Stimulated activated CD8-positive, alpha-beta memory T cell treated with anti-CD3 and anti-CD28 coated beads, Interleukin-12 subunit alpha, Interleukin-12 subunit beta, amount 100 ng/mL, for 1 hour (primary cell): ENCODE measurements at regions not wholly inside any gene's neighbourhood (a gene's known extent, or its start where the extent isn't known, plus 50 kb on each side); places are given as distances from the start of the nearest gene placed in this dataset.

ENCODE experiments used
- DNase-seq: peaks from one replicate; pipeline ENCODE4 v3.0.0-alpha.2; 2020; ENCODE audit warnings: low read depth

DNA sequence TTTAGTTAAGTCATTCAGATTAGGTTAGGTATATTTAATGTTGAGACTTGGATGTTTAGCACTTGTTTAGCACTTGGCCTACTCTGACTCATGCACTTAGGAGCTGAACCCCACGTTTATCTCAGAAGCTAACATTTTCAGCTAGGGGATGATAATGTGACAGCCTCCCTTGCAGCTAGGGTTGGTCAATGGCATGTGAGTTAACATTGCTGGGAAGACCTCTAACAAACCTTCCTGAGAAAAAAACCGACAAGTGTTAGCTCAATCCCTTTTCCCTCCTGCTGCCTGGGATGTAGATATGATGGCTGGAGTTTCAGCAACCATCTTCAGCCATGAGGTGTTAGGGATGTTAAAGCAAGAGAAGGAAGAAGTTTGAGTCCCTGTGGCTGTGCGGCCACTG is 185.0 kb upstream of the FOXF1 start:
- DNase-seq = no peak

- DNase-seq = no peak
Measured at GRCh38 chr16:86325895-86326294, 184.4 kb upstream of the FOXF1 start.

- no peak for DNase-seq
Measured at GRCh38 chr16:86327321-86327720, 183.0 kb upstream of the FOXF1 start.

DNA sequence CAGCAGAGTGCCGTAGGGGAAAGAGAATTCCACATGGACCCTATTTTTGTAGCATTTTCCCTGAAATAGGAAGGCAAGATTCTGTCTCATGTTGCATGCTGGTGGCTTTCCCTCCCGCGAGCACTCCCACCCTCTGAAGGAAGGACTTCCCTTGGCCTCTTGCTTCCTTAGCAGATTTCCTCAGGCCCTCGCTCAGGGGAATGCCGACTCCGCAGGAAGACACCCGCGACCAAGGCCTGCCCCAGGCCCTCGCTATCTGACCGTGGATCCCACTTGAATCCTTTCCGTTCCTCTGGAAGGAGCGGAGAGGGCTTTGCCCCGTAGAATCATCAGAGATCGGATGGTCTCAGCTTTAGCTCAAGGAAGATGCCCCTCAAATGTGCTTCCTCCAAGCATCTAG is 179.4 kb upstream of the FOXF1 start:
- no peak for DNase-seq

DNA sequence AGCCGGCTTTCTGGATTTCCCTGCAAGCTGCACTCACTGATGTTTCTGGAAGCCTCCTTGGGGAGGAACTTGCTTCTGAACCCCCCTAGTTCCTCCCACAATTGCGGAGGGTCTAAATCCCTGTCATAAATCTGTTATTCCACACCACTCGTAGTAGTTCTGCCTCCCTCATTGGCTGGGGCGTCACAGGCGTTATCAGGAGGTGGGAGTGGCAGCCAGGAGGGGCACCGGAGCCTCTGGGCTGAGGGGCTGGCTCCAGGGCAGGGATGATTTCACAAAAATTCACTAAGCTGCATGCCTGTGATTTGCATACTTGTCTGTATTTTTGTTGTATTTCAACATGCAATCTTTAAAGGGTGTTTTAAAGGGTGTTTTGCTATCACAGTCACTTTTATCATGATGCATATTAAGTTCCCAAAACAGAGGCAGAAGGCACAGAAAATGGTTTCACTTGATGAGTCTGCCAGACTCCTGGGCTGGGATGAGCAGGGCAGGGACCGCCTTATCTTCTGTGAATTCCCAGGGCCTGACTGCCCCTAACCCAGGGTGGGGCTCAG is 176.2 kb upstream of the FOXF1 start:
- DNase-seq = no peak

GRCh38 chr16:86335266-86336172 is 174.8 kb upstream of the FOXF1 start:
- no peak for DNase-seq

- DNase-seq = no peak
Measured at GRCh38 chr16:86337138-86337537, 173.2 kb upstream of the FOXF1 start.

- DNase-seq = no peak
Measured at GRCh38 chr16:86337581-86338402, 172.5 kb upstream of the FOXF1 start.

DNA sequence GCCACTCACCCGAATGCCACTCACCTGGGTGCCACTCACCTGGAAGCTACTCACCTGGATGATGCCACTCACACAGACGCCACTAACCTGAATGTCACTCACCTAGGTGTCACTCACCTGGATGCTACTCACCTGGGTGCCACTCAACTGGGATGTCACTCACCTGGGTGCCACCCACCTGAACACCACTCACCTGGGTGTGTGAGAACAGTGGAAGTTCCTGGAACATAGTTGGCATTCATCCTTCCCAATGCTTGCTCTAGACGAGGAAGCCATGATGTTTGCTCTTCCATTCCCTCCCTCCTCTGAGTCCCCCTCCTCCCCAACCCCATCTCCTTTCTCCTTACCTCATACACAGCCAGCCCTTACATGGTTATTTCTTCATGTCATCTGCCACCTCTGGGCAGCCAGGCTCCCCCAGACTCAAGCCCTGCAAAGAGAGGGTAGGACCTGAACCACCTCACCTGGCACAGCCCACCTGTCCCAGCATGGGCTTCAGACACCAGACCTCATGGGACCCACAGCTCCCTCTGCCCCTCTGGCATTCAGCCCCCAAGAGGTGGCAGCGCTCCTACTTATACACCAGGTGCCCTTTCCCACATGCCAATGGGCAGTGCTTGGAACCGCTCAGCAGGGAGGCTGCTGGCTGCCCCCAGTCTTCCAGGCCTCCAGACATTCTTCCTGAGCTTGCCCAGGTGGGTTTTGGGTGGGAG is 171.8 kb upstream of the FOXF1 start:
- no peak for DNase-seq

- no peak for DNase-seq
Measured at GRCh38 chr16:86342161-86342834, 168.0 kb upstream of the FOXF1 start.

GRCh38 chr16:86343027-86343795 is 167.1 kb upstream of the FOXF1 start:
- no peak for DNase-seq

- no peak for DNase-seq
Measured at GRCh38 chr16:86343796-86344585, 166.3 kb upstream of the FOXF1 start.

DNA sequence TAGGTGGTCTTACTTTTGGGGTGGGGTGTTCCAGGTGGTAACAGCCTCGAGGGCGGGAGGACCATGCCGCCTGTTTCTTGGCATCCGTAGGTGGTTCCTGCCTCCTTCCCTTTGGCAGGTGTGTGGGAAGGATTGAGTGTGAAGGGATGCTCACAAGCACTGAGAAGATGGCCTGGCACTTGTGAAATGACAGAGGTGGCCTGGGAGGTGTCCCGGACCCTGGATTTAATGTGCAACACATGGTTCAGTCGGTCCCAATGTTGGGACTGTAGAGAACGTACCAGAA is 165.8 kb upstream of the FOXF1 start:
- DNase-seq = no peak

GRCh38 chr16:86344881-86345280 is 165.4 kb upstream of the FOXF1 start:
- DNase-seq = no peak

GRCh38 chr16:86345516-86345915 is 164.8 kb upstream of the FOXF1 start:
- DNase-seq = no peak

DNA sequence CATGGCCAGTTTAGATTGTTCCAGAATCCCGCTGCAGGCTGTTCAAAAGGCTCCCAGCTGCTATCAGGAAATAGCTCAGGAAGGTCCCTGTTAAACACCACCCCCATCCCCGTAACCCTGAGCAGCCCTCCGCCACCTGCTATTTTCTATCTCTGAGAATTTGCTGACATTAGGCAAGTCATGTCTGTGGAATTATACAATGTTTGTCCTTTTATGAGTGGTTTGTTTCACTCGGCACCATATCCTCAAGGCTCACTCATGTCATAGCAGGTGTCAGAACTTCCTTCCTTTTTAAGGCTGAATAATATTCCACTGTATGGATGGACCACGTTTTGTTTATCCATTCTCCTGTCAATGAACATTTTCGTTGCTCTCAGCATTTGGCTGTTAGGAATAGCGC is 164.3 kb upstream of the FOXF1 start:
- no peak for DNase-seq

DNA sequence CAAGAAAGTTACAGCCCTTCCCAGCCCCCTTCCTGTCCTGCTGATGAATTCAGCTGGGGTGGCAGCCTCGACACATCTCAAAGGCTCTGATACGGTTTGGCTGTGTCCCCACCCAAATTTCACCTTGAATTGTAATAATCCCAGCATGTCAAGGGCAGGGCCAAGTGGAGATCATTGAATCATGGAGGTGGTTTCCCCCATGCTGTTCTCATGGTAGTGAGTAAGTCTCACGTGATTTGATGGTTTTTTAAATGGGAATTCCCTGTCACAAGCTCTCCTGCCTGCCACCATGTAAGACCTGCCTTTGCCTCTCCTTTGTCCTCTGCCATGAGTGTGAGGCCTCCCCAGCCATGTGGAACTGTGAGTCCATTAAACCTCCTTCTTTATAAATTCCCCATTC is 163.2 kb upstream of the FOXF1 start:
- DNase-seq = no peak

GRCh38 chr16:86347916-86348555 is 162.3 kb upstream of the FOXF1 start:
- DNase-seq = no peak

- DNase-seq = no peak
Measured at GRCh38 chr16:86349338-86349900, 160.9 kb upstream of the FOXF1 start.
